ENCODE measurements at regions not wholly inside any gene's neighbourhood (a gene's known extent, or its start where the extent isn't known, plus 50 kb on each side); places are given as distances from the start of the nearest gene placed in this dataset.
"Not testable (repeated sequence)": the region's sequence is repeated elsewhere in the genome, so short reads cannot be mapped to it uniquely, and the experiment has no call there.

DNA sequence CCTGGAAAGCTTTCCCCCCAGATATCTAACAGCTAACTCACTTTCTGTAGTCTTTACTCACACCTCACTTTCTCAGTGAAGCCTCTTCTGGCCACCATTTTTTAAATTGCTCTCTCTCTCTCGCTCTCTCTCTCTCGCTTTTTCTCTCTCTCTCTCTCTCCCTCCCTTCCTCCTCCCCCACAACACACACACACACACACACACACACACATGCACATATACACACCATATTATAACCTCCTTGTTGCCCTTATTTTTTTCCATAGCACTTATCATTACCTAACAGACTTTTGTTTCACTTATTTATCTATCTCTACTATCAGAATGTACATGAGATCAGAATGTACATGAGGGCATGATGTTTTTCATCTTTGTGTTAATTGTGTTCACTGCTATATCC, 156.8 kb downstream of the DUSP6 start:
- no peak for DNase-seq
- no peaks in the 10 kb centered on the region for H3K4me1 Mint-ChIP-seq
- H3K4me3 Mint-ChIP-seq: no peak overlapping the region
- H3K27me3 Mint-ChIP-seq: no peaks in the 10 kb centered on the region
- no peaks in the 10 kb centered on the region for H3K36me3 Mint-ChIP-seq
- H3K27ac Mint-ChIP-seq: no peak overlapping the region
- peaks cover 2% of the 10 kb centered on the region for H3K9me3 Mint-ChIP-seq

DNA sequence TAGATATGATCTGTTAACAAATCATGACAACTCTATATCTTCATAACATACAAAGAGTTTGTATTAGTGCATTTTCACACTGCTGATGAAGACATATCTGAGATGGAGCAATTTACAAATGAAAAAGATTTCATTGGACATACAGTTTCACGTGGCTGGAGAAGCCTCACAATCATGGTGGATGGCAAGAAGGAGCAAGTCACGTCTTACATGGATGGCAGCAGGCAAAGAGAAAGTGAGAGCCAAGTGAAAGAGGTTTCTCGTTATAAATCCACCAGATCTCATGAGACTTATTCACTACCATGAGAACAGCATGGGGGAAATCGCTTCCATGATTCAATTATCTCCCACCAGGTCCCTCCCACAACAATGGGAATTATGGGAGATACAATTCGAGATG, 157.6 kb downstream of the DUSP6 start:
- Mint-ChIP-seq H3K27me3 (no peaks in the 10 kb centered on the region), H3K36me3 (no peaks in the 10 kb centered on the region), H3K4me3 (no peak overlapping the region), H3K9me3 (peaks cover 5% of the 10 kb centered on the region), H3K27ac (no peak overlapping the region), H3K4me1 (no peaks in the 10 kb centered on the region)
- DNase-seq: no peak

DNA sequence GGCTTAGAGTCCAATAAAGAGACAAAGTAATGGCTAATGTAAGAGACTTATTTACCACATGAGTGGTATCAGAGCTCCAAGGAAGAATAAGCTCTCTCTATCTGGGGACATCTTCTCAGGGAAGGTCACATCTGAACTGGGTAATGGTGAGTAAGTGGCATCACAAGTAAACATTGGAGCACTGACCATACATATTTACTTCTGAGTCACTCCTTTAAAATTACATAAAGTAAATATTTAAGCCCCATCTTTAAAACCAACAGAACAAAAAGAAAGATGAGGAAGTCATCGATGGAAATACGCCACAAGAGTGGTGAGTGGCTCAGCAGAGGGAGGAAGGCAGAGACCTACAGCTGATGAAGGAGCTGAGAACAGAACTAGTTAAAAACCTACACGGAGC, 159.9 kb downstream of the DUSP6 start:
- DNase-seq: no peak
- H3K4me1 Mint-ChIP-seq: no peaks in the 10 kb centered on the region
- no peaks in the 10 kb centered on the region for H3K27me3 Mint-ChIP-seq
- peaks cover 19% of the 10 kb centered on the region for H3K9me3 Mint-ChIP-seq
- H3K4me3 Mint-ChIP-seq: no peak overlapping the region
- H3K36me3 Mint-ChIP-seq: peaks cover 5% of the 10 kb centered on the region
- no peak overlapping the region for H3K27ac Mint-ChIP-seq

DNA sequence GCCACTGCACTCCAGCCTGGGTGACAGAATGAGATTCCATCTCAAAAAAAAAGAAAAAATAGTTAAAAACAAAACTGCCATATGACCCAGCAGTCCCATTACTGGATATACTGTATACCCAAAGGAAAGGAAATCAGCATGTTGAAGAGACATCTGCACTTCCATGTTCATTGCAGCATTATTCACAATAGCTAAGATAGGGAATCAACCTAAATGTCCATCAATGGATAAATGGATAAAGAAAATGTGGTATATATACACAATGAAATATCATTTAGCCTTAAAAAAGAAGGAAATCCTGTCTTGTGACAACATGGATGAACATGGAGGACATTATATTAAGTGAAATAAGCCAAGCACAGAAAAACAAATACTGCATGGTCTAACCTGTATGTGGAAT, 160.7 kb downstream of the DUSP6 start:
- DNase-seq, H3K4me3 Mint-ChIP-seq, H3K4me1 Mint-ChIP-seq, H3K27ac Mint-ChIP-seq, H3K27me3 Mint-ChIP-seq, H3K36me3 Mint-ChIP-seq: not testable (repeated sequence)
- peaks cover 19% of the 10 kb centered on the region for H3K9me3 Mint-ChIP-seq

DNA sequence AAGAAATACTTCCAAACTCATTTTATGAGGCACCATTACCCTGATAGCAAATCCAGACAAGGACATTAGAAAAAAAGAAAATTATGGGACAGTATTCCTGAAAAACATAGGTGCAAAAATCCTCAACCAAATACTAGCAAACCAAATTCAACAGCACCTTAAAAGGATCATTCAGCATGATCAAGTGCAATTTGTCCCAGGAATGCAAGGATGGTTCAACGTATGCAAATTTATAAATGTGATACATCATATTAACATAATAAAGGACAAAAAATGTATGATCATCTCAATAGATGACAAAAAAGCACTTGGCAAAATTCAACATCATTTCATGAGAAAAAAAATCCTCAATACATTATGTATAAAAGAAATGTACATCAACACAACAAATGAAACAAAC, 162.9 kb downstream of the DUSP6 start:
- Mint-ChIP-seq H3K4me1 (no peaks in the 10 kb centered on the region), H3K27ac (no peak overlapping the region), H3K36me3 (peaks cover 5% of the 10 kb centered on the region), H3K4me3 (no peak overlapping the region), H3K9me3 (peaks cover 19% of the 10 kb centered on the region), H3K27me3 (no peaks in the 10 kb centered on the region)
- no peak for DNase-seq

DNA sequence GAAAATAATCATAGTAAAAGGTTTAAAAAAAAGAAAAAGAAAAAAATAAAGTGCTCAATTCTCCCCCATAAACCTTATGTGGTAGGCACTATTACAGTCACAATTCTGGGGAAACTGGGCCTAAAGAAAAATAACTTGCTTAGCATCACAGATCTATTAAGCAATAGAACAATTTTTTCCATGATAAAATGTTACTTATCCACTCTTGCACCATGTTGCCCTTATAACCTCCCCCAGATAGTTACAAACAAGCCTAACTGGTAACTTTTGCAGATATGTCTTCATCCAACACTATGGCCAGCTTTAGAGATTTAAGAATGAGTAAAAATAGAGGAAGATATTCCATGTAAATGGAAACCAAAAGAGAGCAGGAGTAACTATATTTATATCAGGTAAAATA, 164.8 kb downstream of the DUSP6 start:
- Mint-ChIP-seq H3K36me3 (peaks cover 5% of the 10 kb centered on the region), H3K9me3 (peaks cover 19% of the 10 kb centered on the region), H3K4me3 (no peak overlapping the region), H3K27me3 (no peaks in the 10 kb centered on the region), H3K27ac (no peak overlapping the region), H3K4me1 (no peaks in the 10 kb centered on the region)
- DNase-seq: no peak

DNA sequence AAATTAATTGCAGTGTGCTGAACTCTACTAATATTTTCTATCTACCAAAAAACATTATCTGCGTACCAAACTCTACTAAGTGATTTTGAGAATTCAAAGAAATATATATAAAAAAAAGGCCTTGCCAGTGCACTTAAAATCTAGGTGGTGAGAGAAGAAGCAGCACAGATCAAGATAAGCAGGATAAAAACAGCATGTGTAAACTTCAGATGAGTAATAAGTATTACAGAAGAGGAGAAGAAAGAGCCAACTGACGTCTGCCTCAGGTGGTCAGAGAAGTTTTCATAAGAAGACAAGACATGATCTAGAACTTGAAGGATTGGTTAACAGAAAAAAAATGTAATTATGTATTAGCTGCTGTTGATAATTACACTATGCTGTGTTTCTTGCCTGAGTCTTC, 166.4 kb downstream of the DUSP6 start:
- Mint-ChIP-seq H3K9me3 (peaks cover 18% of the 10 kb centered on the region), H3K4me1 (peaks cover 10% of the 10 kb centered on the region), H3K4me3 (no peak overlapping the region), H3K36me3 (peaks cover 5% of the 10 kb centered on the region), H3K27me3 (no peaks in the 10 kb centered on the region), H3K27ac (no peak overlapping the region)
- no peak for DNase-seq

DNA sequence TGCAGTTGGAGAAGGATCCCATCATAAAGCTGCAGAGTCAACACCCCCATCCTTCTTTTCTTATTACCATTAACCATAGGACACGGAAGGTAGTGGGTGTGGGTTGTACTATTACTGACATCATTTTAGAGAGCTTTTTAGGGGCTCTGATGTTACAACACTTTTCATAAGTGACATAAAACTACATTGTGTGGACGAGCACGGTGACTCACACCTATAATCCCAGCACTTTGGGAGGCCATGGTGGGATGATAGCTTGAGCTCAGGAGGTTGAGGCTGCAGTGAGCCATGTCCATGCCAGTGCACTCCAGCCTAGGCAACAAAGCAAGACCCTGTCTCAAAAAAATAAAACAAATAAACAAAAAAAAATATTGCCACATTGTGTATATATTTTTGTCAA, 167.1 kb downstream of the DUSP6 start:
- Mint-ChIP-seq H3K27ac (no peak overlapping the region), H3K27me3 (no peaks in the 10 kb centered on the region), H3K9me3 (peaks cover 15% of the 10 kb centered on the region), H3K36me3 (peaks cover 5% of the 10 kb centered on the region), H3K4me1 (peaks cover 17% of the 10 kb centered on the region), H3K4me3 (no peak overlapping the region)
- no peak for DNase-seq

DNA sequence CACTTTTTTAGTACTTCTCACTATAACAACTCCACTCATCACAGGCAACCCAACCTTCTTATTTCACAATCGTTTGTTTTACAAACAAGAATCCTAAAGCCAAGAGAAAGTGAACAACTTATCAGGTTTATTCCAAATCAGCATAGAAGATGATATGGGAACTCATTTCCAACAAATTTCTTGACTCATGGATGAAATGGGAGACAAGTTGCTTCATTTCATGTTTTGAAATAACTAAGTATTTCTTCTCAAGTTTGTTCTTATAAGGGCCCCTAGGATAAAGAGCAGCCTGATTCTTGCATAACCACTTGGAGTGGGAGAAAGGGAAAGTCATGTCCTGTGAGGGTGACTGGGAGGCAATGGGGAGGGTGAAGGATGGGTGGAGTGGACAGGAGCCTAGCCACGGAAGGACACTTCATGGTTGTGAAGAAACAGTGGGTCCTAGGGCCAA, 168.3 kb downstream of the DUSP6 start:
- Mint-ChIP-seq H3K4me1 (peaks cover 19% of the 10 kb centered on the region), H3K9me3 (peaks cover 10% of the 10 kb centered on the region), H3K27me3 (no peaks in the 10 kb centered on the region), H3K27ac (no peak overlapping the region), H3K36me3 (peaks cover 5% of the 10 kb centered on the region), H3K4me3 (no peak overlapping the region)
- DNase-seq: no peak

DNA sequence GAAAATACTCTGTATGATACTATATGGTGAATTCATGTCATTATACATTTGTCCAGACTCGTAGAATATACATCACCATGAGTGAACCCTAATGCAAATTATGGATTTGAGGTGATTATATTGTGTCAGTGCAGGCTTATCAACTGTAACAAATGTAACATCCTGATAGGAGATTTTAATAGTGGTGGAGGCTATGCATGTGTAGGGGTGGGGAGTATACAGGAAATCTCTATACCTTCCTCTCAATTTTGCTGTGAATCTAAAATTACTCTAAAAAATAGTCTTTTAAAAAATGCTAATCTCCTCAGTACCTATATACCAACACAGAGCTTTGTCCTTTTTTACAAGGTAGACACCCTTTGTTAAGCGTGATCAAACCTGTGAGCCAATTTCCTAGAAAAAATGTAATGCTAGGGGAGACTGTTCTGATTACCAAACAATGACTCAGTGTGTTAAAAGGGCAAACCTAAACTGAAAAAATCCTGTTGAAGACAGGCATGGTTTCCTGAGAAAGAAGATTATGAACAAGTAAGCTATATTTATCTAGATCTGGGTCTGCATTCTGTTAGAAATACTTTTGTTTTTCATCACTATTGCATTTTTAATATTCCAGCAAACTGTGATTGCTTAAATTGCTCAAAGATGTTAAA, 170.9 kb downstream of the DUSP6 start:
- Mint-ChIP-seq H3K27me3 (no peaks in the 10 kb centered on the region), H3K27ac (no peak overlapping the region), H3K36me3 (no peaks in the 10 kb centered on the region), H3K9me3 (no peaks in the 10 kb centered on the region), H3K4me3 (no peak overlapping the region), H3K4me1 (peaks cover 19% of the 10 kb centered on the region)
- DNase-seq: no peak

DNA sequence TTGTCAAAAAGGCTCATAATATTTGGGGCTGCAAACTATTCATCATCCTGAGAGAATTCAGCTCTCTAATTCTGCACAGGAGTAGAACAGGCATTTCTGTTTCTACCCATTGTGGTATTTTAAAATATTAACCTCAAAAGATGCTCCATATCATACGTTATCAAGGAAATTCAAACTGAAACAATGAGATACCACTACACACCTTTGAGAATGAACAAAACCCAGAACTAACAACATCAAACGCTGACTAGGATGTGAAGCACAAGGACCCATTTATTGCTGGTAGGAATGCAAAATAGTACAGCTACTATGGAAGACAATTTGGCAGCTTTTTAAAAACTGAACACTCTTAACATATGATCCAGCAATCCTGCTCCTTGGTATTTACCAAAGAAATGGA, 171.8 kb downstream of the DUSP6 start:
- H3K36me3 Mint-ChIP-seq: no peaks in the 10 kb centered on the region
- no peaks in the 10 kb centered on the region for H3K27me3 Mint-ChIP-seq
- H3K4me1 Mint-ChIP-seq: peaks cover 19% of the 10 kb centered on the region
- H3K27ac Mint-ChIP-seq: no peak overlapping the region
- no peak overlapping the region for H3K4me3 Mint-ChIP-seq
- DNase-seq: no peak
- no peaks in the 10 kb centered on the region for H3K9me3 Mint-ChIP-seq

DNA sequence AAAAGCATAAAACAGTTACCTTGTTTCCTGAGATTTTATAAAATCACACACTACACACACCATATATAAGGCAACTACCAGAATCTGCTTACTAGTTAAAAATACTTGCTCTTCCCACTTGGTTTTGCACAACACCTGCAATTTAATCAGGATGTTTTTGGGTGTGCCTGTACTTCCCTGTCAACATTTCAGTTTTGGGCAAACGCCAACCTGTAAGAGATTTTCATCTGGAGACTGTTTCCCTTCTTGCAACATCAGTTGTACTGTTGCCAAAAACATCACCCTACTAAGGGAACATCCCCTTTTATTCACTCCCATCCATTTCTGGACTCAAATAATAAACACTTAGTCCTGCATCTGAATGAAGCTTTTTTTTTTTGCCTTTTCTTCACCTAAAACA, 172.3 kb downstream of the DUSP6 start:
- no peak overlapping the region for H3K27ac Mint-ChIP-seq

DNA sequence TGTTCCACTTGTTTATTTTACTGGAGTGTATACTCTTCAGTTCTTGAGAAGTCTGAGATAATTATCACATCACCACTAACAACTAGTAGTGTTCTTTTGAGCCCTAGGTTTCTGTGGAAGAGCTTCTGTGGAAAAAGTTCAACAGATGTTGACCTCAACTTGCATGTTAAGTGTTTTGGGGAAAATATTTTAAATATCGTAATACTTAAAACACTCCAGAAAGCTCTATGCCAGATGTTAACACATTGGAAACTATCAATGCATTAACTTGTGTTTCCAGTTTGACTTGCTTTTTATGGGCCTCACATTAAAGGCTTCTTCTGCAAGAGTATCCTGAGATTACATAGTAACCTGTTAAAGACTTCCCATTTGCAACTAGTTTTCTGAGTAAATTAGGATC, 173.1 kb downstream of the DUSP6 start:
- no peaks in the 10 kb centered on the region for H3K36me3 Mint-ChIP-seq
- H3K27me3 Mint-ChIP-seq: no peaks in the 10 kb centered on the region
- no peak for DNase-seq
- H3K27ac Mint-ChIP-seq: no peak overlapping the region
- H3K4me1 Mint-ChIP-seq: peaks cover 19% of the 10 kb centered on the region
- no peaks in the 10 kb centered on the region for H3K9me3 Mint-ChIP-seq
- H3K4me3 Mint-ChIP-seq: no peak overlapping the region

More for the DNA sequence above, 172.3 kb downstream of the DUSP6 start:
- Mint-ChIP-seq H3K9me3 (no peaks in the 10 kb centered on the region), H3K4me3 (no peak overlapping the region), H3K4me1 (peaks cover 19% of the 10 kb centered on the region), H3K36me3 (no peaks in the 10 kb centered on the region), H3K27me3 (no peaks in the 10 kb centered on the region)
- DNase-seq: no peak

DNA sequence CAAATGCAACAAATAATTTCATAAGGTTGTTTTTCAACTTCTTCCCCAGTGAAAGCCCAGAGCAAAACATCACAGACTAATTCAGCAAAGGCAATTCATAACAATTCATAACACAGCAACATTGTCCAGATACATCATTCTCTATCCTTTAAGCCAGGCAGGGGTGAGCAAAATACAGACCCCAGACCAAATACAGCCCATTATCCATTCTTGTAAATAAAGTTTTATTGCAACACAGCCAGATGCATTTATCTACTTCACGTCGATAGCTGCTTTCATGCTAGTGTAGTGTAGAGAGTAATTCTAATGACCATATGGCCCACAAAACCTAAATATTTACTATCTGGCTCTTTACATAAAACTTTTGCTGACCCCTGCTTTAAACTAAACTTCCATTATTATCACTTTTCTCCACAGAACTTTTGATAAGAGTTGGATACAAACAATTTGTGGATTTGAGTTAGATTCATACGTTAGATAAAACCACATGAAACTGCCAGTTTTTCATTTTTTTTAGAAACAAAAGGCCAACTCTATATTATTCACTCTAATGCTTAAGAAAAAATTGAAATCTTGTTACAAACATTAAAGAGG, 174.4 kb downstream of the DUSP6 start:
- H3K4me3 Mint-ChIP-seq: no peak overlapping the region
- no peaks in the 10 kb centered on the region for H3K27me3 Mint-ChIP-seq
- no peak overlapping the region for H3K27ac Mint-ChIP-seq
- H3K4me1 Mint-ChIP-seq: peaks cover 19% of the 10 kb centered on the region
- H3K9me3 Mint-ChIP-seq: no peaks in the 10 kb centered on the region
- H3K36me3 Mint-ChIP-seq: no peaks in the 10 kb centered on the region
- DNase-seq: no peak

DNA sequence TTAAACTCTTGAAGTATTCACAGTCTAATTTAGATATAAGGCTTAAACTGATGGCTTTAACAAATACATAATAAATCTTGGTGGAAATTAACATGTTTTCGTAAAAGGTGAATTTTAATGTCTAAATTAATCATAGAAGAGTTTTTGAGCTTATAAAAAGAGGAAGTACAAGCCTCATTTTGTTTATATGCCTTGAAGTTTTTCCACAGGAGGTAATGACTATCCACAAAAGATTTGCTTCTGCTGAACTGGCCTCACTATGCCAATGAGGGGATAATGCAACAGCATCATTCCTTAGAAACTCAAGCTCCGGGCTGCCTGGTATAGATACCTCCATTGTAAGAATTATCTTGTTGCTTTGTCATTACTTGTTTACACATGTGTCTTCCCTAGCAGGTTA, 175.6 kb downstream of the DUSP6 start:
- peaks cover 17% of the 10 kb centered on the region for H3K4me1 Mint-ChIP-seq
- H3K27ac Mint-ChIP-seq: no peak overlapping the region
- DNase-seq: no peak
- H3K4me3 Mint-ChIP-seq: no peak overlapping the region
- no peaks in the 10 kb centered on the region for H3K27me3 Mint-ChIP-seq
- no peaks in the 10 kb centered on the region for H3K36me3 Mint-ChIP-seq
- no peaks in the 10 kb centered on the region for H3K9me3 Mint-ChIP-seq

DNA sequence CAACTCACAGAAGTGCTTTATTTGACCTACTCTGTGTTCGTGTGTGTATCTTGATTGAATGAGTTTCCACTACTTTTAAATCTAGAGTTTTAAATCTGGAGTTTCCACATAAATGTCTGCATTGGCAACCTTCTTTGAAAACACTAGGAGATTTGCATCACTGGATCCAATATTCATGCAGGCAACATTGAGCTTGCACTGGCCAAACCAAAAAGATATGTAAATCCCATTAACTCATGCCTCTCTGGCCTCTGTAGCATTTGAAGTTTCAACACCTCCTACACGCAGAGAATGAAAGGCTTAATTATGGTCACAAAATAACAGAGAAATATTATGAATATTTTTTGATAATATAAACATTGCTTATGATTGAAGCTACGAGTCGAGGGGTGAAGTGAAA, 178.6 kb downstream of the DUSP6 start:
- H3K27me3 Mint-ChIP-seq: no peaks in the 10 kb centered on the region
- H3K9me3 Mint-ChIP-seq: no peaks in the 10 kb centered on the region
- no peak overlapping the region for H3K27ac Mint-ChIP-seq
- no peak overlapping the region for H3K4me3 Mint-ChIP-seq
- no peaks in the 10 kb centered on the region for H3K36me3 Mint-ChIP-seq
- no peak for DNase-seq
- peaks cover 4% of the 10 kb centered on the region for H3K4me1 Mint-ChIP-seq
